GM18861 (cell line): ENCODE measurements at regions not wholly inside any gene's neighbourhood (a gene's known extent, or its start where the extent isn't known, plus 50 kb on each side); places are given as distances from the start of the nearest gene placed in this dataset.
"Not testable (repeated sequence)": the region's sequence is repeated elsewhere in the genome, so short reads cannot be mapped to it uniquely, and the experiment has no call there.

ENCODE experiments used
- ATAC-seq: cut with Tn5 transposase; IDR thresholded peaks from one replicate; pipeline ENCODE4 v1.9.1; 2021; ENCODE audit not compliant: unreplicated experiment

- no peak for ATAC-seq
Measured at GRCh38 chr5:62931153-62931950, 352.7 kb downstream of the LRRC70 start.

GRCh38 chr5:62922191-62922590 is 343.6 kb downstream of the LRRC70 start:
- ATAC-seq = no peak

GRCh38 chr5:62920856-62921255 is 342.2 kb downstream of the LRRC70 start:
- no peak for ATAC-seq

- ATAC-seq = no peak
Measured at GRCh38 chr5:62909326-62909725, 330.7 kb downstream of the LRRC70 start.

- no peak for ATAC-seq
Measured at GRCh38 chr5:62902126-62902525, 323.5 kb downstream of the LRRC70 start.

- ATAC-seq = no peak
Measured at GRCh38 chr5:62900976-62901375, 322.4 kb downstream of the LRRC70 start.

GRCh38 chr5:62896121-62896893 is 317.7 kb downstream of the LRRC70 start:
- no peak for ATAC-seq

- ATAC-seq = no peak
Measured at GRCh38 chr5:62886603-62887315, 308.1 kb downstream of the LRRC70 start.

GRCh38 chr5:62837330-62837729 is 258.7 kb downstream of the LRRC70 start:
- ATAC-seq = not testable (repeated sequence)

- ATAC-seq = no peak
Measured at GRCh38 chr5:62829604-62829986, 251.0 kb downstream of the LRRC70 start.

- ATAC-seq = no peak
Measured at GRCh38 chr5:62828742-62829603, 250.4 kb downstream of the LRRC70 start.

- no peak for ATAC-seq
Measured at GRCh38 chr5:62825623-62826220, 247.1 kb downstream of the LRRC70 start.

GRCh38 chr5:62824936-62825335 is 246.3 kb downstream of the LRRC70 start:
- no peak for ATAC-seq

GRCh38 chr5:62817043-62817442 is 238.4 kb downstream of the LRRC70 start:
- not testable (repeated sequence) for ATAC-seq

- no peak for ATAC-seq
Measured at GRCh38 chr5:62814991-62815390, 236.4 kb downstream of the LRRC70 start.

- no peak for ATAC-seq
Measured at GRCh38 chr5:62812621-62813255, 234.1 kb downstream of the LRRC70 start.

- not testable (repeated sequence) for ATAC-seq
Measured at GRCh38 chr5:62804819-62805218, 226.2 kb downstream of the LRRC70 start.

GRCh38 chr5:62795926-62796325 is 217.3 kb downstream of the LRRC70 start:
- ATAC-seq = no peak

GRCh38 chr5:62794456-62794855 is 215.8 kb downstream of the LRRC70 start:
- ATAC-seq = no peak

- no peak for ATAC-seq
Measured at GRCh38 chr5:62791059-62791458, 212.4 kb downstream of the LRRC70 start.
